Embryonic facial prominence (tissue), 1 donor: ENCODE measurements at regions not wholly inside any gene's neighbourhood (a gene's known extent, or its start where the extent isn't known, plus 50 kb on each side); places are given as distances from the start of the nearest gene placed in this dataset.
"Not testable (repeated sequence)": the region's sequence is repeated elsewhere in the genome, so short reads cannot be mapped to it uniquely, and the experiment has no call there.

Source experiments
- DNase-seq: peaks from one replicate; pipeline ENCODE4 v3.0.0-alpha.2; 2016; ENCODE audit errors: extremely low spot score

DNA sequence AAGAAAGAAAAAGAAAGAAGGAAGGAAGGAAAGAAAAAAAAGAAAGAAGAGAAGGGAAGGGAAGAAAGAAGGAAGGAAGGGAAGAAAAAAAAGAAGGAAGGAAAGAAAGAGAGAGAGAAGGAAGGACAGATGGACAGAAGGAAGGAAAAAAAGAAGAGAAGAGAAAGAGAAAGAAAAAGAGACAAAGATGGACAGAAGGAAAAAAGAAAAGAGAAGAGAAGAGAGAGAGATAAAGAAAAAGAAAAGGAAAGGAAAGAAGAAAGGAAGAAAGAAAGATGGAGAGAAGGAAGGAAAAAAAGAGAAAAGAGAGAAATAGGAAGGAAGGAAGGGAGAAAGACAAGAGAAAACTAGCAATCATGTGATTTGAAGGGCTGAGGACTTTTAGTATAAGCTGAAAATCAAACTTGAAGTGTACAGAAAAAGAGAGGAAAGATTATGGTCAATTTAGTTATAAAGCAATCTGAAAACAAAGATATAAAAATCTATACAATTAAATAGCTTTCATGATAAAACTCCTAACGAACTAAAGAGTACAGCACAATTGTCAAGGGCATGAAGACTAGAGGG is 115.3 kb downstream of the LTN1 start:
- no peak for DNase-seq

- no peak for DNase-seq
Measured at GRCh38 chr21:28875078-28875477, 117.6 kb downstream of the LTN1 start.

- no peak for DNase-seq
Measured at GRCh38 chr21:28872218-28872617, 120.5 kb downstream of the LTN1 start.

DNA sequence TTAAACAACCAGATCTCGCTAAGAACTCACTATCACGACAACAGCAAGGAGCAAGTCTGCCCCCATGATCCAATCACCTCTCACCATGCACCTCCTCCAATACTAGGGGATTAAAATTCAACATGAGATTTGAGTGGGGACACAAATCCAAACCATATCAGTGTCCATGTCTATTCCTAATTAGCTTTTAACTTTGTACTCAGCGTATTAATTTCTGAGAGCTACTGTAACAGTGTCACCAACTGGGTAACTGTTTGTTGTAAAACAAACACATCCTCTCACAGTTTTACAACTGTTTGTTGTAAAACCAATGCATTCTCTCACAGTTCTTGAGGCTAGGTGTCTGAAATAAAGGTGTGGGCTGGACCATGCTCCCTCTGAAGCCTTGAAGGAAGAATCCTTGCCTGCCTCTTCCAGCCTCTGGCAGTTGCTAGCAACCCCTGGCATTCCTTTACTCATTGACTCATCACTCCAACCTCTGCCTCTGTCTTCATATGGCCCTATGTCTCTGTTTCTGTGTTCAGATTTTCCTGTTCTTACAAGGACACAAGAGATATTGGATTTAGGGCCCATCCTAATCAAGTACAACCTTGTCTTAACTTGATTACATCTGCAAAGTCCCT is 121.2 kb downstream of the LTN1 start:
- no peak for DNase-seq

GRCh38 chr21:28867401-28867800 is 125.3 kb downstream of the LTN1 start:
- no peak for DNase-seq

GRCh38 chr21:28865488-28866186 is 127.0 kb downstream of the LTN1 start:
- no peak for DNase-seq

GRCh38 chr21:28858424-28858823 is 134.3 kb downstream of the LTN1 start:
- no peak for DNase-seq

DNA sequence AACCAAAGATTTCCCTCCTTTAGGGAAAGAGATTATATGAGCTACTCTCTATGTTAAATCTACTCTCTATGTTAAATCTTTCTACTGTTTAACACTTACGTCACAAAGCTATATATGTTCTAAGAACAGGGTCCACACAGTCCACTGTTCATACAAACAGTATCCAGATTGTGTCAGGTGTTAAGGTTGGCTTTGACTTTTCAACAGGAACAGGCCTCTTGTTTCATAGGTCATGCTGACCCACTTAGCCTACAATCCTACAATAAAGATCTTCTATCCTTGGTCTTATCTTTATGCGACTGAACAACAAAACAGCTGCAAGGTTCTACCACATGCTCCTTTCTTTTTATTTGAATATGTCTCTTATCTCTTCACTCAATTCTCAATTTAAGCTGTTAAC is 134.9 kb downstream of the LTN1 start:
- no peak for DNase-seq

DNA sequence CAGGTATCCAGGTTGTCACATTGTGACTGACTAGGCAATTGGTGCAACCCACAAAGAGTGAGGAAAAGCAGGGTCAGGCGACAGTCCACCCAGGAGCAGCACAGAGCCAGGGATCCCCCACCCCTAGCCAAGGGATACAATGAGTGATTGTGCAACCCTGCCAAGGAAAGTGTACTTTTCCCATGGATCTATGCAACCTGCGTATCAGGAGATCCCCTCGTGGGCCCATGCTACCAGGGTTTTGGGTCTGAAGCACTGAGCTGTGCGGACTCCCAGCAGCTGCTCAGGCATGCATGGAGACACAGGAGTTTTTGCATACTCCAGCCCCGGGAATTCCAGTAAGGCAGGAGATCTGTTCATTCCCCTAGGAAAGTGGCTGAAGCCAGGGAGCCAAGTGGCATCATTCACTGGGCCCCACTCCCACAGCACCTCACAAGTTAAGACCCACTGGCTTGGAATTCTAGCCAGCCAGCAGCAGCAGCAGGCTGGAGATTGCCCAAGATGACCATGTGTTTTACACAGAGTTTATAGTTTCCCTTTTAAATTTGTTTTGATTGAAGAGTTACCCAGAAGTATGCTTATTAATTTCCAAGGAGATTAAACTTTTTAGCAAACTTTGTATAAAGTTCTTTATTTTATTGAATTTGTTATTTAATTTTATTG is 136.0 kb downstream of the LTN1 start:
- no peak for DNase-seq

- no peak for DNase-seq
Measured at GRCh38 chr21:28852706-28853105, 140.0 kb downstream of the LTN1 start.

GRCh38 chr21:28851645-28852044 is 141.0 kb downstream of the LTN1 start:
- no peak for DNase-seq

DNA sequence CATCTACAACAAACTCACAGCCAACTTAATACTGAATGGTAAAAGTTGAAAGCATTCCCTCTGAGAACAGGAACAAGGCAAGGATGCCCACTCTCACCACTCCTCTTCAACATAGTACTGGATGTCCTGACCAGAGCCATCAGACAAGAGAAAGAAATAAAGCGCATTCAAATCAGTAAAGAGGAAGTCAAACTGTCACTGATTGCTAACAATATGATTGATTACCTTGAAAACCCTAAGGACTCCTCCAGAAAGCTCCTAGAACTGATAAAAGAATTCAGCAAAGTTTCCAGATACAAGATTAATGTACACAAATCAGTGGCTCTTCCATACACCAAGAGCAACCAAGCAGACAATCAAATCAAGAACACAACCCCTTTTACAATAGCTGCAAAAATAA is 153.4 kb downstream of the LTN1 start:
- not testable (repeated sequence) for DNase-seq

- not testable (repeated sequence) for DNase-seq
Measured at GRCh38 chr21:28837426-28837825, 155.3 kb downstream of the LTN1 start.

DNA sequence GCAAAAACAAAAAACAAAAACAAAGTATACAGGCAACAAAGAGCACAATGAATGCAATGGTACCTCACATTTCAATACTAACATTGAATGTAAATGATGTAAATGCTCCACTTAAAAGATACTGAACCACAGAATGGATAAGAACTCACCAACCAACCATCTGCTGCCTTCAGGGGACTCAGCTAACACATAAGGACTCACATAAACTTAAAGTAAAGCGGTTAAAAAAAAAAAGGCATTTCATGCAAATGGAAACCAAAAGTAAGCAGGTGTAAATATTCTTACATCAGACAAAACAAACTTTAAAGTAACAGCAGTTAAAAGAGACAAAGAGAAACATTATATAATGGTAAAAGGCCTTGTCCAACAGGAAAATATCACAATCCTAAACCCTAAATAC is 156.1 kb downstream of the LTN1 start:
- DNase-seq = not testable (repeated sequence)

DNA sequence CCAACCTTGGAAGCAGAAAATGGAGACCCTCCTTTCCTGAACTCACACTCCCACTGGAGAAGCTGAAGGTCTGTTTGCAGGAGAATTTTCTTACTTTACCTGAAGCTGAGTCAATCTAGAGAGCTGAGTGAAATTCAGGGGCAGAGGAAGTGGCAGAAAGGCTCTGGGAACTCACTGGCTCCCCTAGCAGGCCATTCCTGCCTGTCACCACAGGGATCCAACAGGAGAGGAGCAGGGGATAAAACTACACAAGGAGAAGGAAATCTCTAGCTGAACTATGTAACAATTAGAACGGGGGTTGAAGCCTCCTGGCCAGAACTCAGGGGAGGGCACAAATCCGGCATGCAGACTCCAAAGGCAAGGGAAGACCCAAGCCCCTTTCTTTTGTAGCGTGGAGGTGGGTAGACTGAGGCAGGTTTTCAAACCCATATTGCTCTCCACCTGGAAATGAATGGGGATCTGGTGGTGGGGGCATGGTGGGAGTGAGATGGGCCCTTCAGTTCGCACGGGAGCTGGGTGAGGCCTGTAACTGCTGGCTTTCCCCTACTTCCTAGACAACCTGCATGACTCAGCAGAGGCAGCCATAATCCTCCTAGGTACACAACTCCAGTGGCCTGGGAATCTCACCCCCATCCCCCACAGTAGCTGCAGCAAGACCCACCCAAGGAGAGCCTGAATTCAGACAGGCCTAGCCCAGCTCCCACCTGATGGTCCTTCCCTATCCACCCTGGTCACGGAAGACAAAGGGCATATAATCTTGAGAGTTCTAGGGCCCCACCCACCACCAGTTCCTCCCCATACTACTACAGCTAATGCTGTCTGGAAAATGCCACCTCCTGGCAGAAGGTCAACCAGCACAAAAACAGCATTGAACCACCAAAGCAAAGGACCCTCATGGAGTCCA is 158.1 kb downstream of the LTN1 start:
- no peak for DNase-seq

DNA sequence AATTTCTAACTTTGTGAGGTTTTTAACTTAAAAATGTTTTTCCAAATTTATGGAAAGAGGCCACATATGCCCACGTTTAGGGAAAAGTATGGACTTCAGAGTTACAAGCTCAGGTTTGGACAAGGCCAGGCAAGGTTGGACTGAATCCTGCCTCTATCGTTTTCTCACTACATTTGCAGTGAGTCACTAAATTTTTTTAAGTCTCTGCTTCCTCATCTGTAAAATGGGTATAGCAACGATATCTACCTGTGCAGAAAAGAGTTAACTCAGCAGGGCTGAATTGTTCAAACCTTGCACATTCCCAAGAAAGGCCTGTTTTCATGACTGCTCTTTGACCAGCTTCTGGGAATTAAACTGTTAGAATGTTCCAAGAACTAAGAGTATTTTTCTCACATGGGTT is 159.1 kb downstream of the LTN1 start:
- DNase-seq = no peak

GRCh38 chr21:28833182-28833581 is 159.5 kb downstream of the LTN1 start:
- no peak for DNase-seq

- no peak for DNase-seq
Measured at GRCh38 chr21:28832715-28833061, 160.0 kb downstream of the LTN1 start.

DNA sequence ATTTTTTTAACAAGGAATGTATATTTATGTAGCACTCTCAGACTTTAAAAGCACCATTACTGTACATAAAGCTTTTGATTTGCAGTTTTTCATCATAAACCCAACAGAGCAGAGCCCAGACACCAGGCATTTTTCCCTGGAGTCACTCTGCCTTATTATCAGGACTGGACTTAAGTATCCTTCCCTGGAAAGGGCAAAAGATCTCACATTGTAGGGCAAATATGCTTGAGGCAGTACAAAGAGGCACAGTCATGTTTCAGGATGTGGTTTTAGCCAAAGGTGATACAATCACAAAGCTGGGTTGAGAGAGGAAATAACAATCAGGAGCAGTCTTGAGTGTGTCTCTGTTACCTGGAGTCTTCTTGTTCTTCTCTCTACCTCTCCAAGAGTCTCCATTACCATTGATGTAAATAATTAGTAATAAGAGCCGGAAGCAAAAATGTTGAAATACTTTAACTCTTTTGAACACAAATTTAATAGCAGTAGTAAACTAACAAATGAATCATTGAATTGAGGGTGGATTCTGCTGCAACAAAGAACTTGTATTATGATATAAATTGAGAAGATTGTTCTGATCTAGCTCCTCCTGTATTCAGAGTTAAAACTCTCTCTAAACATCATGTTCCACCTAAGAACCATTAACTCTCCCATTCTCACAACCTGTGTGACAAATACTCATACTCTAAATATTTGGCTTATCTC is 160.5 kb downstream of the LTN1 start:
- no peak for DNase-seq

- DNase-seq = no peak
Measured at GRCh38 chr21:28828981-28829380, 163.7 kb downstream of the LTN1 start.

DNA sequence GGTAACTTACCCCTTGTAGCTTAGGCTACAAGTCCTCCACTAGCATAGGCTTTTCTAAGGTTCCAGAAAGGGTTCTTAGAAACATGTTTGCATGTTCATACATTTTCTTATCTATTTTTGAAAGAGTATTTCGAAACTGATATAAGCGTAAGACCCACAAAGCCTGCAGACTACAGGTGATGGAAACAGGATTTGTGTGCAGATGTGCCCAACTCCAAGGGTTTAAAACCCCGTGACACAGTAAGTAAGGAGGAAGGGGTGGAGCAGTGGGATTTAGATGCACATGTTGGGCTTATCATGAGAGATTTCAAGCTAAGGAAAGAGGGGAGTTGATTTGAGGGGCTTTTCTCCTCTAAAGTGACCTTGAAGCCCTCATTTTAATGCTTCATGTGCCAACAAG is 164.7 kb downstream of the LTN1 start:
- no peak for DNase-seq
